HCT116 (cell line): ENCODE measurements at regions not wholly inside any gene's neighbourhood (a gene's known extent, or its start where the extent isn't known, plus 50 kb on each side); places are given as distances from the start of the nearest gene placed in this dataset.

Experiments used
- ATAC-seq: fragments of 200-7000 bp; cut with Tn5 transposase; 2 replicates; pipeline ENCODE4 v1.9.1; 2020; ENCODE audit warnings: mild to moderate bottlenecking, moderate library complexity
- BruUV-seq: library from RNA; stranded (reverse); fragments of 400-500 nt; replicated peaks from 2 replicates; lab custom pipeline; 2021; lab: Mats Ljungman, UMichigan
- CTCF ChIA-PET: fragments of 300-600 bp; sonication (Branson Sonifier 250); formaldehyde crosslinking; loops from one replicate; lab custom pipeline; 2021; ENCODE audit warnings: antibody characterized with exemption; lab: Charles Lee
- POLR2A ChIA-PET: fragments of 300-600, 350-600 bp; sonication (Branson Sonifier 250); formaldehyde crosslinking; loops from one replicate; lab custom pipeline; 2021; ENCODE audit warnings: antibody characterized with exemption; lab: Charles Lee
- RAD21 ChIA-PET, 2 experiments: fragments of 300-600 bp; sonication (Branson Sonifier 250); formaldehyde crosslinking; loops; one replicate each; lab custom pipeline; 2023; ENCODE audit warnings: low total read pairs in 2 of 2; ENCODE audit not compliant: uncharacterized antibody in 2 of 2, unreplicated experiment in 2 of 2, low non-redundant PET in 1 of 2; lab: Charles Lee
- DNase-seq: peaks from one replicate; pipeline ENCODE4 v3.0.0-alpha.2; 2010; ENCODE audit warnings: low read depth, low spot score
- H2AFZ ChIP-seq: fragments of 200-600 bp; shearing (Covaris generic), sonication (generic); 2 replicates; pipeline ENCODE4 v1.6.1; 2017; ENCODE audit warnings: low read depth, mixed run types, mixed read lengths, antibody characterized with exemption, low read length; ENCODE audit not compliant: poor library complexity, severe bottlenecking
- H3K27ac ChIP-seq: 2 replicates; pipeline ENCODE4 v1.5.1; 2012; ENCODE audit warnings: low read depth, low read length
- H3K27me3 ChIP-seq: fragments of 200-600 bp; sonication (generic); 2 replicates; pipeline ENCODE4 v1.6.1; 2016; ENCODE audit warnings: mixed run types, low read length, mixed read lengths; ENCODE audit not compliant: insufficient read depth
- H3K36me3 ChIP-seq, 2 experiments: fragments of 200-500 bp in 1 of 2; fragments of 200-600 bp in 1 of 2; sonication (Bioruptor generic) in 1 of 2; sonication (generic) in 1 of 2; 2 replicates each; pipeline versions ENCODE4 v1.5.1 to v1.6.1; 2014 to 2016; ENCODE audit warnings: low read length in 2 of 2, inconsistent platforms in 1 of 2, mixed read lengths in 1 of 2, mixed run types in 1 of 2; ENCODE audit not compliant: insufficient read depth in 2 of 2, control insufficient read depth in 1 of 2
- H3K4me1 ChIP-seq, 2 experiments: fragments of 200-600 bp in 1 of 2; sonication (generic) in 1 of 2; 2 replicates each; pipeline versions ENCODE4 v1.5.1 to v1.6.1; 2012 to 2017; ENCODE audit warnings: low read length in 2 of 2, inconsistent platforms in 1 of 2, mild to moderate bottlenecking in 1 of 2, mixed read lengths in 1 of 2, mixed run types in 1 of 2, moderate library complexity in 1 of 2; ENCODE audit not compliant: insufficient read depth in 2 of 2, control insufficient read depth in 1 of 2
- H3K4me2 ChIP-seq: fragments of 200-600 bp; sonication (generic); 2 replicates; pipeline ENCODE4 v1.6.1; 2017; ENCODE audit warnings: mixed run types, low read length, mixed read lengths
- H3K4me3 ChIP-seq, 2 experiments: fragments of 200-600 bp in 1 of 2; sonication (generic) in 1 of 2; replicated peaks in 1 of 2; 2 replicates each; pipeline ENCODE4 v1.5.1; 2011 to 2016; ENCODE audit warnings: low read length in 2 of 2, control low read depth in 1 of 2, low read depth in 1 of 2, mild to moderate bottlenecking in 1 of 2, mixed read lengths in 1 of 2, mixed run types in 1 of 2
- H3K79me2 ChIP-seq: fragments of 200-600 bp; sonication (generic); 2 replicates; pipeline ENCODE4 v1.6.1; 2017; ENCODE audit warnings: mild to moderate bottlenecking, mixed run types, low read length, moderate library complexity, mixed read lengths; ENCODE audit not compliant: insufficient read depth
- H3K9ac ChIP-seq: fragments of 200-600 bp; sonication (generic); 2 replicates; pipeline ENCODE4 v1.6.1; 2016; ENCODE audit warnings: low read length, mixed read lengths
- H3K9me2 ChIP-seq: fragments of 200-600 bp; sonication (generic), shearing (Covaris generic); 2 replicates; pipeline ENCODE4 v1.6.1; 2017; ENCODE audit warnings: mixed run types, mild to moderate bottlenecking, moderate library complexity; ENCODE audit not compliant: insufficient read depth
- H3K9me3 ChIP-seq, 2 experiments: fragments of 200-500 bp in 1 of 2; fragments of 200-600 bp in 1 of 2; sonication (Bioruptor generic) in 1 of 2; sonication (generic) in 1 of 2; 2 replicates each; pipeline ENCODE4 v1.6.1; 2014 to 2017; ENCODE audit warnings: low read length in 2 of 2, mixed read lengths in 2 of 2, inconsistent platforms in 1 of 2, low read depth in 1 of 2, mild to moderate bottlenecking in 1 of 2, mixed run types in 1 of 2, moderate library complexity in 1 of 2; ENCODE audit not compliant: control insufficient read depth in 1 of 2, insufficient read depth in 1 of 2
- H4K20me1 ChIP-seq: fragments of 200-600 bp; sonication (generic), shearing (Covaris generic); 2 replicates; pipeline ENCODE4 v1.6.1; 2017; ENCODE audit warnings: mixed run types, mild to moderate bottlenecking, moderate library complexity; ENCODE audit not compliant: insufficient read depth
- CEBPB ChIP-seq: IDR thresholded peaks from 2 replicates; pipeline ENCODE4 v1.6.1; 2012; ENCODE audit warnings: low read depth
- EGR1 ChIP-seq: IDR thresholded peaks from 2 replicates; pipeline ENCODE4 v1.6.1; 2012; ENCODE audit warnings: low read depth
- EZH2 ChIP-seq: fragments of 200-600 bp; sonication (generic); IDR thresholded peaks from 2 replicates; pipeline ENCODE4 v1.6.1; 2017; ENCODE audit warnings: antibody characterized with exemption, mixed run types
- EZH2phosphoT487 ChIP-seq: fragments of 200-600 bp; IDR thresholded peaks from 2 replicates; pipeline ENCODE4 v1.6.1; 2018; ENCODE audit warnings: antibody characterized with exemption, borderline replicate concordance
- FOSL1 ChIP-seq: IDR thresholded peaks from 2 replicates; pipeline ENCODE4 v1.6.1; 2012; ENCODE audit warnings: low read depth
- JUND ChIP-seq: IDR thresholded peaks from 2 replicates; pipeline ENCODE4 v1.6.1; 2012
- POLR2A ChIP-seq: IDR thresholded peaks from 2 replicates; pipeline ENCODE4 v1.7.0; 2011; ENCODE audit warnings: borderline replicate concordance; ENCODE audit not compliant: insufficient read depth, insufficient read length; ENCODE audit errors: extremely low read depth
- POLR2AphosphoS5 ChIP-seq: IDR thresholded peaks from 2 replicates; pipeline ENCODE4 v1.6.1; 2011; ENCODE audit warnings: mild to moderate bottlenecking, low read depth, low read length, moderate library complexity
- RAD21 ChIP-seq: IDR thresholded peaks from 2 replicates; pipeline ENCODE4 v1.6.1; 2012; ENCODE audit warnings: low read depth, mild to moderate bottlenecking
- SIN3A ChIP-seq: IDR thresholded peaks from 2 replicates; pipeline ENCODE4 v1.6.1; 2012; ENCODE audit warnings: low read depth
- SP1 ChIP-seq: IDR thresholded peaks from 2 replicates; pipeline ENCODE4 v1.6.1; 2012; ENCODE audit warnings: low read depth
- TCF7L2 ChIP-seq: IDR thresholded peaks from 2 replicates; pipeline ENCODE4 v1.7.0; 2011; ENCODE audit warnings: borderline replicate concordance, inconsistent platforms; ENCODE audit not compliant: insufficient read depth, insufficient read length; ENCODE audit errors: extremely low read depth
- YY1 ChIP-seq: IDR thresholded peaks from 2 replicates; pipeline ENCODE4 v1.6.1; 2011; ENCODE audit warnings: low read length, low read depth, moderate library complexity, mild to moderate bottlenecking; ENCODE audit not compliant: insufficient replicate concordance; ENCODE audit errors: extremely low read depth
- ZFX ChIP-seq: fragments of 450-650 bp; IDR thresholded peaks from 2 replicates; pipeline ENCODE4 v1.6.1; 2017
- intact Hi-C: fragments of 100-400 bp; cut with micrococcal nuclease; formaldehyde crosslinking; loops from 2 replicates; pipeline ENCODE4 v1.10.0; 2022
- TF ChIP-seq, protein P1 (sequence below): IDR thresholded peaks from 2 replicates; pipeline ENCODE4 v1.6.1; 2012
- TF ChIP-seq, protein P2 (sequence below), 3 experiments: fragments of 200-600 bp in 1 of 3; sonication (generic) in 1 of 3; IDR thresholded peaks in 2 of 3; conservative IDR thresholded peaks in 1 of 3; 2 replicates each; pipeline ENCODE4 v1.5.1; 2012 to 2017; ENCODE audit warnings: low read depth in 2 of 3, low read length in 2 of 3, antibody characterized with exemption in 1 of 3, borderline replicate concordance in 1 of 3, control low read depth in 1 of 3, mild to moderate bottlenecking in 1 of 3, mixed read lengths in 1 of 3, mixed run types in 1 of 3, moderate library complexity in 1 of 3; ENCODE audit not compliant: insufficient read depth in 1 of 3
- TF ChIP-seq, protein P3 (sequence below): IDR thresholded peaks from 2 replicates; pipeline ENCODE4 v1.6.1; 2012

DNA sequence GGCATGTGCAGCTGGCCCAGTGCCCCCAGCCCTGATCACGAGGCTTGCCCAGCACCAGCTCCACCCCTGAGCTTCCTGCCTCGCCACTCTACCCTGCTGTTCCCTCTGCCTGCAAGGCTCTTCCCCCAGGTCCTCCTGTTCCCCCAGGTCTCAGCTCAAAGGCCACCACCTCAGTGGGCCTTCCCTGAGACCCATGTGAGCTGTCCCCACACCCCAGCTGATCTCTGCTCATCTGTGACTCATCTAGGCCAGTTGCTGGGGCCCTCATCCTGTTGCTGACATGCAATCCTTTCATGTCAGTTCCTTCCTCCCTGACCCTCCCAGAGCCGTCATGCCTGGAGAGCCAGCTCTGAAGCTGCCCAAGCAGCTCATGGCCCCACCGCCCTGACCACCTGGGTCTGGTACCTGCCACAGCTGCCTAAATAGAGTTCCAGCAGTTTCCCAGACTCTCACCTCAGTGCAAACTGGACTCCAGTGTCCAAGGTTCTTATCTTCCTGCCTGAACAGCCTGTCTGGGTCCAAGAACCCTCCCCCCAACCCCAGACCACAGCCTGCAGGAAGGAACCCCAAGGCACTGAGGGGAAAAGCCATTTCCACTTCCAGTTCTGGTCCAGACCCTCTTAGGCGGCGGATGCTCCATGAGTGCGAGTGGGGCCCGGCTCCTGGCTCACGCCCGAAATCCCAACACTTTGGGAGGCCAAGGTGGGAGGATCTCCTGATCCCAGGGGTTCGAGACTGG, 116.6 kb upstream of the IQSEC1 start:
- Histone ChIP-seq H4K20me1 (no peaks in the 10 kb centered on the region), H3K36me3 (no peaks in the 10 kb centered on the region), H3K27me3 (no peaks in the 10 kb centered on the region), H3K79me2 (no peaks in the 10 kb centered on the region), H2AFZ (no peak overlapping the region), H3K9me2 (no peaks in the 10 kb centered on the region), H3K4me2 (peak overlapping the region; percentile 51), H3K4me3 (no peak overlapping the region), H3K9ac (no peak overlapping the region), H3K27ac (no peak overlapping the region), H3K4me1 (peaks cover 5 to 12% of the 10 kb centered on the region in 2 experiments), H3K9me3 (no peaks in the 10 kb centered on the region)
- intact Hi-C loops = no loop called here
- TF ChIP-seq CEBPB = no peak
- TF ChIP-seq JUND = 0 out of 2 replicates have a peak, but pooled peaks have one; percentile 36
- TF ChIP-seq SP1 = peak; percentile 20; the same call in 1 of the 2 replicates
- TF ChIP-seq YY1 = no peak
- TF ChIP-seq TCF7L2 = peak; percentile 84
- RAD21 ChIA-PET = no interaction called here
- BruUV-seq = no TSS peak
- CTCF ChIA-PET = no interaction called here
- peak; percentile 37 for ATAC-seq
- POLR2A ChIA-PET = no interaction called here
- no peak for DNase-seq

DNA sequence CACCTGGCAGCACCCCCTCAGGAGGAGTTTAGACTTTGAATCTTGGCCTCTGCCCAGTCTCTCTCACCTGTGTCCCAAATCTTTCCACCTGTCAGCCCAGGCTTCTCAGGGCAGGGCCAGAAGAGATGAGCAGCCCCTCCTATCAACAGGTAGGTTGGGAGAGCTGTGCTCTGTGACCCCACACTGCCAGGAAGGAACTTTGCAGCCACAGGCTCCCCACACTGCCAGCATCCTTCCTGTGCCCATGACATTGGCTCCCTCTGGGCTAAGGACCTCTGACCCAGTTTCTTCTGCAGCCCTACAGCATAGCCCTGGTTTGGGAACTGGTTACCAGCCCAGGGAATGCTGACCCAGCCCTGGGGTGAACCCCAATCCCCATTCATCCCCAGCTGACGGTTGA, 115.7 kb upstream of the IQSEC1 start:
- intact Hi-C loops = no loop called here
- Histone ChIP-seq H3K4me2 (no peak overlapping the region), H3K79me2 (no peaks in the 10 kb centered on the region), H3K27ac (no peak overlapping the region), H2AFZ (no peak overlapping the region), H3K27me3 (no peaks in the 10 kb centered on the region), H3K36me3 (no peaks in the 10 kb centered on the region), H3K4me3 (no peak overlapping the region), H4K20me1 (no peaks in the 10 kb centered on the region), H3K4me1 (peaks cover 5 to 12% of the 10 kb centered on the region in 2 experiments), H3K9ac (no peak overlapping the region), H3K9me2 (no peaks in the 10 kb centered on the region), H3K9me3 (no peaks in the 10 kb centered on the region)
- DNase-seq (no peak), ATAC-seq (no peak)
- TF ChIP-seq, protein P1, sequence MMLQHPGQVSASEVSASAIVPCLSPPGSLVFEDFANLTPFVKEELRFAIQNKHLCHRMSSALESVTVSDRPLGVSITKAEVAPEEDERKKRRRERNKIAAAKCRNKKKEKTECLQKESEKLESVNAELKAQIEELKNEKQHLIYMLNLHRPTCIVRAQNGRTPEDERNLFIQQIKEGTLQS = no peak
- TF ChIP-seq EZH2 (no peak), SP1 (no peak), JUND (no peak), TCF7L2 (no peak), SIN3A (no peak), CEBPB (no peak), POLR2A (no peak), POLR2AphosphoS5 (no peak), FOSL1 (no peak), EZH2phosphoT487 (no peak), RAD21 (no peak), ZFX (no peak), EGR1 (no peak)
- TF ChIP-seq, protein P2, sequence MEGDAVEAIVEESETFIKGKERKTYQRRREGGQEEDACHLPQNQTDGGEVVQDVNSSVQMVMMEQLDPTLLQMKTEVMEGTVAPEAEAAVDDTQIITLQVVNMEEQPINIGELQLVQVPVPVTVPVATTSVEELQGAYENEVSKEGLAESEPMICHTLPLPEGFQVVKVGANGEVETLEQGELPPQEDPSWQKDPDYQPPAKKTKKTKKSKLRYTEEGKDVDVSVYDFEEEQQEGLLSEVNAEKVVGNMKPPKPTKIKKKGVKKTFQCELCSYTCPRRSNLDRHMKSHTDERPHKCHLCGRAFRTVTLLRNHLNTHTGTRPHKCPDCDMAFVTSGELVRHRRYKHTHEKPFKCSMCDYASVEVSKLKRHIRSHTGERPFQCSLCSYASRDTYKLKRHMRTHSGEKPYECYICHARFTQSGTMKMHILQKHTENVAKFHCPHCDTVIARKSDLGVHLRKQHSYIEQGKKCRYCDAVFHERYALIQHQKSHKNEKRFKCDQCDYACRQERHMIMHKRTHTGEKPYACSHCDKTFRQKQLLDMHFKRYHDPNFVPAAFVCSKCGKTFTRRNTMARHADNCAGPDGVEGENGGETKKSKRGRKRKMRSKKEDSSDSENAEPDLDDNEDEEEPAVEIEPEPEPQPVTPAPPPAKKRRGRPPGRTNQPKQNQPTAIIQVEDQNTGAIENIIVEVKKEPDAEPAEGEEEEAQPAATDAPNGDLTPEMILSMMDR (IDR thresholded peaks at IDR 0.05 in 2 of 3, conservative IDR thresholded peaks at IDR 0.05 in 1 of 3; ENCODE audit: borderline replicate concordance in 1 of 3, insufficient read depth in 1 of 3, low read depth in 2 of 3, low read length in 2 of 3) = no peak
- TF ChIP-seq, protein P3, sequence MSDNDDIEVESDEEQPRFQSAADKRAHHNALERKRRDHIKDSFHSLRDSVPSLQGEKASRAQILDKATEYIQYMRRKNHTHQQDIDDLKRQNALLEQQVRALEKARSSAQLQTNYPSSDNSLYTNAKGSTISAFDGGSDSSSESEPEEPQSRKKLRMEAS = no peak
- ChIA-PET POLR2A (no interaction called here), CTCF (no interaction called here), RAD21 (no interaction called here)
- BruUV-seq = no TSS peak
